NCI-H1436 (cell line): ENCODE measurements at regions not wholly inside any gene's neighbourhood (a gene's known extent, or its start where the extent isn't known, plus 50 kb on each side); places are given as distances from the start of the nearest gene placed in this dataset.
"Not testable (repeated sequence)": the region's sequence is repeated elsewhere in the genome, so short reads cannot be mapped to it uniquely, and the experiment has no call there.

Experiments used
- DNase-seq: peaks from one replicate; lab custom pipeline; 2025; lab: John Stamatoyannopoulos, UW

- DNase-seq = no peak
Observed at GRCh38 chr3:163664466-163664865, 1413.8 kb downstream of the SI start.

DNA sequence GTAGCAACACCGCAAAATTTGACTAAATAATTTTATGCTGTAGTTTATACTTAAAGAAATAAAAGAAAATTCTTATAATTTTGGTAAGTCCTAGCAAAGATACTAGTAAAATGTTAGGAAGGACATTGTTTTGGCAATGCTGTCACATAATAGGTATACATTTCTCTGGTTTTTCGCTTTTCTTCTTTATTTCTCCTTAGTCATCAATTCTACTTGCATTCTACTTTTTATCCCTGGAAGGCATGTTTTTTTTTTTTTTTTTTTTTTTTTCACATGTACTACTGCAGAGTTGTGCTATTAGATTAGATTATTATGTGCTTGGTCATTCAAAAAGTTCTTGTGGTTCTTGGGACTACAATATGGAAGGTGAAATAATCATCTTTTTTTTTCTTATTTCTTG, 1421.2 kb downstream of the SI start:
- no peak for DNase-seq

GRCh38 chr3:163655021-163655420, 1423.3 kb downstream of the SI start:
- no peak for DNase-seq

DNA sequence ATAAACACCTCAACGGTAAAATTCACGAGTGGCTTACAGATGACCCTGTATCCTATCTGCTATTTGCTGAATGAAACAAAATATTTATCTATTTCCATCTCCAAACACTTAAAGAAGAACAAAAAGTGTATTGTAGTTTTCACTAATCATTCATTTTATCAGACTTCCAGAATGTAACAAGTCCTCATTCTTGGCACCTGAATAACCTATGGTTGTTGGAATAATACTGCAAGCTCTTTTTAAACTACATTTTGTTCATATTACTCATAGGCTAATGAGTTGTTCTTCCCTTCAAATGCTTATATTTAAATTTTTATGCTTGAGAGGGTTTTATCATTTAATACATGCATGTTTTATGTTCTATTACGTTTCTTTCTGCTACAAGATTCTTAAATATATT, 1434.1 kb downstream of the SI start:
- no peak for DNase-seq

GRCh38 chr3:163632722-163633121, 1445.6 kb downstream of the SI start:
- no peak for DNase-seq

DNA sequence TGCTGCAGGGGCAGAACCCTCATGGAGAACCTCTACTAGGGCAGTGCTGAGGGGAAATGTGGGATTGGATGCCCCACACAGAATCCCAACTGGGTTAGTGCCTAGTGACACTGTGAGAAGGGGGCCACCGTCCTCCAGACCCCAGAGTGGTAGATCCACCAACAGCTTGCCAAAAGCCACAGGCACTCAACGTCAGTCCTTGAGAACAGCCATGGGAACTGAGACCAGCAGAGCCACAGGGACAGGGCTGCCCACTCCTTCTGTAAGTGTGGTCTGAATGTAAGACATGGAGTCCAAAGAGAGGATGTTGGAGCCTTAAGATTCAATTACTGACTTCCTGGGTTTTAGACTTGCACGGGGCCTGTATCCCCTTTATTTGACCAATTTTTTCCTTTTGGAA, 1451.5 kb downstream of the SI start:
- DNase-seq = no peak

DNA sequence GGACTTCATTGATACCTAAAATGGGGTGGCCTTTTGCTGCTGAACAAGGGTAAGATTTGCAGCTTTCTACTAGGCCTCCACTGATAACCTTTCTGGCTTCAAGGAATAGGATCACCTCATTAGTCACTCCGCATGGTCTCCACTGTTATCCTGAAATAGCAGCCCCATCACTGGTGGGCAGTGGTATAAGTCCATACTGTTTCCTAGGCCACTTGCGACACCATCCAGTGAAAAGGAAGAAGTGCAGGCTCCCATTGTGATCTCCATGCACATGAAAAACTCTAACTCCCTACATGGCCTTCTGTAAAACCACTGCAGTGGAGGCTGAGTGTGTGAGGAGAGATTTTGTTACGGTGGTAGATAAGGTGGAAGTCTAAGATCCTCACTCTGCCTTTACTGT, 1455.9 kb downstream of the SI start:
- no peak for DNase-seq

- DNase-seq = no peak
Observed at GRCh38 chr3:163614886-163615285, 1463.4 kb downstream of the SI start.

GRCh38 chr3:163605915-163606314, 1472.4 kb downstream of the SI start:
- no peak for DNase-seq

DNA sequence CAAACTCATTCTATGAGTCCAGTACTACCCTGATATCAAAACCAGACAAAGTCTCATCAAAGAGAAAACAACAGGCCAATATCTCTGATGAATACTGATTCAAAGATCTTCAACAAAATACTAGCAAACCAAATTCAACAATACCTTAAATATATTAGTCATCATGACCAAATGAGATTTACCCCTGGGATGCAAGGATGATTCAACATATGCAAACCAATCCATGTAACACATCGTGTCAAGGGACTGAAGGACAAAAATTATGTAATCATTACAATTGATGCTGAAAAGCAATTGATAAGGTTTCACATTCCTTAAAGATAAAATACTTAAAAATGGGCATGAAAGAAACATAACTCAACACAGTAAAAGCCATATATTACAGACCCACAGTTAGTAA, 1476.9 kb downstream of the SI start:
- DNase-seq = no peak

- no peak for DNase-seq
Observed at GRCh38 chr3:163587342-163587741, 1491.0 kb downstream of the SI start.

GRCh38 chr3:163582967-163583366, 1495.3 kb downstream of the SI start:
- DNase-seq = no peak

DNA sequence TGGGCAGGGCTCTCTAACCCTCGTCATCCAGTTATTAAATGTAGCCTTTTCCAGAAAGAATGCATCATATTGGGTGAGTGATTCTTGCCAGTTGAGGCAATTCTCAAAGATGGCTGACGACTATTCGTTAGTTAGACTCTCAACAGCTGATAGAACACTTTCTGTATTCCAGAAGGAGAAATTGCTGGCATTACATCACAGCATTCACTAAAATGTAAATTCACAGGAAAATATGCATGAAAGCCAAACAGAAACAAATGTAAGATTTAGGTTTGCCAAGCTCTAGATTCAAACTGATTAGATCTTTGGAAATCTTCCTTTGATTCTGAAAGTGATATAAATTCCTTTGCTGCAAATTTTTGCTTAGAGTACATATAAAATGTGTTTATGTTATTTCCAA, 1501.0 kb downstream of the SI start:
- DNase-seq = no peak

GRCh38 chr3:163576314-163576713, 1502.0 kb downstream of the SI start:
- no peak for DNase-seq

DNA sequence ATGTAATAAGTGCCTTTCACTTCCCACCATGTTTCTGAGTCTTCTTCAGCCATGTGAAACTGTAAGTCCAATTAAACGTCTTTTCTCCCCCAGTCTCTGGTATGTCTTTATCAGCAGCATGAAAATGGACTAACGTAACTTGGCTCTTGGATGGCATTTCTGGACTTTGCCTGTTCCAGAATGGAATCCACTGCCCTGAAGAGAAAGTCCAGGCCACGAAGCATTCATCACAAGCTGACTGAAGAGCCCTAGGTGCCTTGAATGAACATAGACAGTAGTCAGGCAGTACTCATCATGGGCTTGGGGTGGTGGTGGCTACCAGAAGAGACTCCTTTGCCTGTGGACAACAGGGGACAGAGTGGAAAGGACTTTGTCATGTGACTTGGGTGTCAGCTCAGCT, 1505.0 kb downstream of the SI start:
- no peak for DNase-seq

GRCh38 chr3:163572856-163573255, 1505.4 kb downstream of the SI start:
- no peak for DNase-seq

DNA sequence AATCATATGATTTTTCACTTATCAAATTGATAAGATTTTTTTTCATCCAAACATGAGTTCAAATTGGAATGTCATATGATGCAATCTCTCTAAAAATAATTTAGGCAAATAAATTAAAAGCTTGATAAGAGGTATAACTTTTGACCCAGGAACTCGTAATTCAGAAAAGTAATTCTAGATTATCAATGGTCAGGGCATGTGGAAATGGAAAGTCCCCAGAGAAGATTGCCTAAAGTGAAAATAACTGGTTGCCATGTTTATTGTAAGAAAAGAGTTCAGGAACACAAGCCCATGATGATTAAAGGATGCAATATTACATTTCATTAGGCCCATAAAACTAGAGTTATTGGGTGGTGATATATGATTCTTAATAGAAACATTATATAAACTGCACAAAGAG, 1514.8 kb downstream of the SI start:
- DNase-seq = no peak

DNA sequence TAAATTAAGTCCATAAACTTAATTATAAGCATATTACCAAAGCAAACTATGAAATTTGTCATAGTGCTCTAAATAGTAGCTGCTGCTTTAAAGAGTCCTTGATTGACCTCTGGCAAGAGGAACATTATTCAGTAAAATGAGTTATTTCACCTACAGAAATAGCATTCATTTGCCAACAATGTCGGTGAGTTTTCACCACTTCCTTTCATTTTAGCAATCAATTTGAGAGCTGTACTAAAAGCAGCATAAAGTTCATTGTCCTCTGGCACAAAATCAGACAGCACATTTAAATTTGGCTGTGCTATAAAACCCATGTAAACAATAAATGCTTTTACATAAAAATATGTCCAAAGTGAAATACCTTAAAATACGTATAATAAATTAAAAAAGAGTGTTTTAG, 1515.7 kb downstream of the SI start:
- DNase-seq = no peak

DNA sequence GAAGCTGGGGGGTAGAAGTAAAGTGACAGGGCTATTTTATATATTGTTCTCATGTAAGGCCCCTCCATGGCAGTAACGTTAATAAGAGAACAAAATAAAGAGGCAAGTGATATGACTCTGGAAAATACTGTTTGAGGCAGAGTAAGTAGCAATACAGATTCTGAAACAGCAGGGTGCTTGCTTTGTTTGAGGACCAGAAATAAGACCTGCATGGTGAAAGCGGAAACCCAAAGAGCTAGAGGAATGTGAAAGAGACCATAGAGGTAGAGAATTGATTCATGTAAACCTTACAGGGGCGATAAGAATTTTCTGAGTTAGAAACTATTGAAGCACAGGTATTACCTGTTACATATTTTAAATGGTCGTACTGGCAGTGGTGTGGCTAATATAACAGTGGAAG, 1517.1 kb downstream of the SI start:
- no peak for DNase-seq

GRCh38 chr3:163560459-163560858, 1517.8 kb downstream of the SI start:
- DNase-seq = no peak

DNA sequence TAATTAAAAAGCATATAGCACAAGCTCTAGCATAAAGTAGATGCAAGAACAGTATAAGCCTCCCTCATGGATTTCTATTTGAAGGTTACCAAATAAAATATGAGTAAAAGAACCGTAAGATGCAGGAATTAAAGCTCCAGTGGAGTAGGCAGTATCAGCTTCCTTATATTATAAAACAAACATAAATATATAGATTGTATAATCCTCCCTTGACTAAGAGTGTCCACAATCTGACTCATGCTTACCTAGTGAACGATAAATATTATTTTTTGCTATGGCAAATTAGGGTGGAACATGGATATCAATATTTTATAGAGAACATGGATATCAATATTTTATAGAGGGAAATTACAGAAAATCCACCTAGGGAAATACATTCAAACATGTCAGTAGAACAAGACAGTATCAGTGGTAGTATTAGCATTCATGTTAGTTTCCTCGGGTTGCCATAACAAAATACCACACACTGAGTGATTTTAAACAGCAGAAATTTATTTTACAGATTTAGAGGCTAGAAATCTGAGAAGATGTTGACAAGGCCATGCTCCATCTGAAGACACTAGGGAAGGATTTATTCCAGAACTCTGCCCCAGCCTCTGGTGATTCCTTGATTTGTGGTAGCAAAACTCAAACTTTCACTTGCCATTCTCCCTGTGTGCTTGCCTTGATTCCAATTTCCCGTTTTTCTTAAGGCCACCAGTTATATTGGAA, 1521.3 kb downstream of the SI start:
- DNase-seq = no peak

- no peak for DNase-seq
Observed at GRCh38 chr3:163555918-163556317, 1522.4 kb downstream of the SI start.

GRCh38 chr3:163552659-163552966, 1525.7 kb downstream of the SI start:
- no peak for DNase-seq

GRCh38 chr3:163551915-163552658, 1526.2 kb downstream of the SI start:
- DNase-seq = not testable (repeated sequence)
